ENCODE measurements at regions not wholly inside any gene's neighbourhood (a gene's known extent, or its start where the extent isn't known, plus 50 kb on each side); places are given as distances from the start of the nearest gene placed in this dataset.

- H3K4me1 ChIP-seq (ENCODE audit: control insufficient read depth, insufficient read depth, low read length): peaks cover 12% of the 10 kb centered on the region
- TF ChIP-seq PRDM6 (tag by site-specific recombination; IDR thresholded peaks at IDR 0.05) (peak; percentile 55; the same call in 1 of the 2 replicates), ZNF112 (tag by site-specific recombination; IDR thresholded peaks at IDR 0.05) (no peak), ZBTB21 (tag by site-specific recombination; IDR thresholded peaks at IDR 0.05) (peak; percentile 89), HOXA7 (CRISPR knock-in tag; IDR thresholded peaks at IDR 0.05; ENCODE audit: borderline replicate concordance) (no peak), PBX3 (CRISPR knock-in tag; IDR thresholded peaks at IDR 0.05) (no peak), ZSCAN23 (tag by site-specific recombination; IDR thresholded peaks at IDR 0.05) (no peak), ZNF133 (tag by site-specific recombination; IDR thresholded peaks at IDR 0.05) (no peak), ZNF292 (tag by site-specific recombination; IDR thresholded peaks at IDR 0.05; ENCODE audit: borderline replicate concordance, low read depth) (no peak), ZNF654 (tag by site-specific recombination; IDR thresholded peaks at IDR 0.05; ENCODE audit: low read depth) (peak; percentile 78), ZNF843 (tag by site-specific recombination; IDR thresholded peaks at IDR 0.05) (peak; percentile 72), ATF2 (tag by site-specific recombination; IDR thresholded peaks at IDR 0.05; ENCODE audit: low read depth) (peak; percentile 79), FEZF1 (tag by site-specific recombination; IDR thresholded peaks at IDR 0.05) (peak; percentile 48), ZNF629 (tag by site-specific recombination; IDR thresholded peaks at IDR 0.05) (peak; percentile 94), CTCF (tag by site-specific recombination; IDR thresholded peaks at IDR 0.05) (peak; percentile 32; the same call in 1 of the 2 replicates), ZFP37 (tag by site-specific recombination; IDR thresholded peaks at IDR 0.05) (no peak), ZNF362 (tag by site-specific recombination; IDR thresholded peaks at IDR 0.05) (peak; percentile 80), ZXDB (tag by site-specific recombination; IDR thresholded peaks at IDR 0.05) (peak; percentile 60), ZNF366 (tag by site-specific recombination; conservative IDR thresholded peaks at IDR 0.05) (0 out of 2 replicates have a peak, but pooled peaks have one; percentile 28), TCF7L2 (IDR thresholded peaks at IDR 0.05; ENCODE audit: borderline replicate concordance, low read depth, low read length) (peak; percentile 44; the same call in 1 of the 2 replicates), ZFP41 (tag by site-specific recombination; IDR thresholded peaks at IDR 0.05; ENCODE audit: borderline replicate concordance) (no peak), ZNF211 (tag by site-specific recombination; IDR thresholded peaks at IDR 0.05; ENCODE audit: low read depth) (no peak), ZNF645 (tag by site-specific recombination; IDR thresholded peaks at IDR 0.05) (no peak), ZEB2 (tag by site-specific recombination; IDR thresholded peaks at IDR 0.05) (peak; percentile 70), ZNF621 (tag by site-specific recombination; IDR thresholded peaks at IDR 0.05) (no peak)
- no peaks in the 10 kb centered on the region for H3K9me3 ChIP-seq (ENCODE audit: control insufficient read depth, insufficient read depth, low read depth, low read length)
- H3K4me3 ChIP-seq (ENCODE audit: low read depth, low read length): no peak overlapping the region
- ChIA-PET POLR2A (interaction anchor here (1.0 to 3.2 kb wide), 4 partner anchors 10 to 260 kb away, joined by 3 to 13 read pairs (median 10); a partner anchor contains a TSS), CTCF (interaction anchor here (0.6 to 3.7 kb wide), 30 partner anchors 11 to 1424 kb away, joined by 3 to 26 read pairs (median 4); partner anchors contain the start of gene FAM50B)
- peaks cover under 1 to 2% of the 10 kb centered on the region in 2 experiments; a peak in 2 of 3 replicates for H3K36me3 ChIP-seq (ENCODE audit: control insufficient read depth in 2 of 2, insufficient read depth in 1 of 2, low read length in 2 of 2)
- H3K27ac ChIP-seq (ENCODE audit: extremely low read depth, low read depth, low read length): no peak overlapping the region
Observed at GRCh38 chr6:4008324-4009047, 70.5 kb downstream of the FAM217A start.
